ENCODE measurements at regions not wholly inside any gene's neighbourhood (a gene's known extent, or its start where the extent isn't known, plus 50 kb on each side); places are given as distances from the start of the nearest gene placed in this dataset.

DNA sequence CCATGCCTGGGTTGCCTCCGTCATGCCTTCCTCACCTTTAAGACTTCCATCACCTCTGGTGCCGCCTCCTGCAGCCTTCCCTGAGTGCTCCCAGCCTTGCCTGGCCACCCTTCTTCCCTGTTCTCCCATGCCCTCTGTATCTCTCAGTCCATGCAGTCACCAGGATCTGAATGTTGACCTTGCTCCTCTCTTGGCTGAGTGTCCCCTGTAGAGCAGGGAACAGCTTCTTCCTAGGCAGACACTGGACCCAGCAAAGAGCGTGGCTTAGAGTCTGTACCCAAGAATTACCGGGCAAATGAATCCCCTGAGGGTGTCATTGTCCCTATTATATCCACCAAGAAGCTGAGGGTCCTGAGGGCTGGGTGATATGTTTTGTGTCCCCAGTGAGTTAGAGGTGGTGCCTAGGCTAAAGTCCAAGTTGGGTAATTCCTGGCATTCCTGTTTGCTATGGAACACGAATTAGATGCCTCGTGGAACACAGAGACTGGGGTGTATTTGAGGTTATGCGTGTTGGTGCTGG is 505.6 kb downstream of the RPS24 start:
- no peak for TF ChIP-seq CTCF (IDR thresholded peaks at IDR 0.05; ENCODE audit: insufficient read depth, low read depth, low read length, missing control alignments)
- no peak overlapping the region for H3K4me3 ChIP-seq (ENCODE audit: low read depth, low read length)
- no peak for DNase-seq (ENCODE audit: low read depth)

DNA sequence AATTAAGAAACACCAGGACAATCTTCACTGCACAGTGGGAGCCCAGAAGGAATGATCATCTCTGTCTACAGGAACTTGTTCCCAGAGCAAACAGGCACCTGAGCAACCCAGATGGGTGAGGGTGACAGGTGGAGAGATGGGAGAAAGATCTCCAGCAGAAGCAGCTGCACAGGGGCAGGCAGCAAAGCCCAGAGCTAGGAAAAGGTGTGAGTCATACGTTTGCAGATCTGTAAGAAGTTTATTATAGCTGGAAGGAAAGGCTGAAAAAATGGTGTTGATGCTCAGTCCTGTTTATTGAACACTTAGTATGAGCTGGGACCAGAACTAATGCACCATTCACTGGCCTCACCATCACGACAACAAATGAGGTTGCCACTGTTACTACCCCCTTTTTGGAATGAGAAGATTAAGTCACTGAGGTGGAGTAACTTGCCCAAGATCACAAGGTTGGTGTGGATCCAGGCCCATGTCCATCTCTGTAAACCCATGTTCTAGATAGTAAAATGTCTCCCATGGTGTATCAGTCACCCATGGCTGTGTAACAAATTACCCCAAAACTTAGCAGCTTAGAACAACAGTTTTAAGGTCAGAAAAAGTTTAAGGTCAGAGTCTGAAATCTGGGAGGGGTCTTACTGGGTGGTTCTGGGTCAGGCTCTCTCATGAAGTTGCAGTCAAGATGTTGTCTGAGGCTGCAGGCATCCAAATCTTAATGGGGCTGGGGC is 506.9 kb downstream of the RPS24 start:
- no peak for DNase-seq (ENCODE audit: low read depth)
- no peak overlapping the region for H3K4me3 ChIP-seq (ENCODE audit: low read depth, low read length)

GRCh38 chr10:78541481-78542140 is 507.9 kb downstream of the RPS24 start:
- no peak for DNase-seq (ENCODE audit: low read depth)
- H3K4me3 ChIP-seq (ENCODE audit: low read depth, low read length), result no peak overlapping the region
- TF ChIP-seq CTCF (IDR thresholded peaks at IDR 0.05; ENCODE audit: insufficient read depth, low read depth, low read length, missing control alignments), result no peak

More for the DNA sequence above, 506.9 kb downstream of the RPS24 start:
- no peak for TF ChIP-seq CTCF (IDR thresholded peaks at IDR 0.05; ENCODE audit: insufficient read depth, low read depth, low read length, missing control alignments)

- no peak overlapping the region for H3K4me3 ChIP-seq (ENCODE audit: low read depth, low read length)
- DNase-seq (ENCODE audit: low read depth), result no peak
- no peak for TF ChIP-seq CTCF (IDR thresholded peaks at IDR 0.05; ENCODE audit: insufficient read depth, low read depth, low read length, missing control alignments)
Observed at GRCh38 chr10:78542141-78542489, 508.5 kb downstream of the RPS24 start.

- no peak for TF ChIP-seq CTCF (IDR thresholded peaks at IDR 0.05; ENCODE audit: insufficient read depth, low read depth, low read length, missing control alignments)
- no peak overlapping the region for H3K4me3 ChIP-seq (ENCODE audit: low read depth, low read length)
- DNase-seq (ENCODE audit: low read depth), result no peak
Observed at GRCh38 chr10:78542521-78542920, 508.9 kb downstream of the RPS24 start.

DNA sequence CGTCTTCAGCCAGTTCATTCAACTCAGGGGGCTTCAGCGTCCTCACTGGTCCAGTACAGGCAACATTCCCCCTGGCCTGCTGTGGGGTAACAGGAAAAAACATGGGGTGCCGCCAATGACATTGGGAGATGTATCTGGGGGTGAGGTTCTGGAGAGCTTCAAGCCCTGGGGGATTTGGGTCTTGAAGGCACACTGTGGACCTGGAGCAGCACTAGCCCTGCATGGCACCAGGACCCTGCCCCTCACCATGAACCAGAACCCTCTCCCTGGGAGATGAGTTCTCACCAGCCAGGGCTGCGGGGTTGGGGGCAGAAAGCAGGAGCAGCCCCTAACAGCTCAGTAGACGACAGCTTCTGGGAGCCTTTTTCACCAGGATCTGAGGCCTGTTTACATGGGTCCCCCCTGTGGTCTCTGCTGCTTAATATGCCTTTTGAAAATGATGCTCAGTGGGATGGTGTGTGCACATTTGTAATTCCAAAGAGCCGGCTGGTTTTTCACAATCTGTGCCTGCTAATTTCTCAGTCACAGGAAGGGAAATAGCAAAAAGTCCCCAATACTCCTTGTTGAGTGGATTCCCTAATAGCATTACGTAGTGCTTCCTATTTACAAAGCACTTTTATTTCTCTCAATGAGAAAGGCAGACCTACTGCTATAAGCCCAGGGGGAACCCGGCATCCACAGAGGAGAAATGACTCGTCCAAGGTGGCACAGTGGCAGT is 509.5 kb downstream of the RPS24 start:
- H3K4me3 ChIP-seq (ENCODE audit: low read depth, low read length), result no peak overlapping the region
- no peak for DNase-seq (ENCODE audit: low read depth)
- no peak for TF ChIP-seq CTCF (IDR thresholded peaks at IDR 0.05; ENCODE audit: insufficient read depth, low read depth, low read length, missing control alignments)

All from GM12865 (cell line).